ENCODE measurements at regions not wholly inside any gene's neighbourhood (a gene's known extent, or its start where the extent isn't known, plus 50 kb on each side); places are given as distances from the start of the nearest gene placed in this dataset.

DNA sequence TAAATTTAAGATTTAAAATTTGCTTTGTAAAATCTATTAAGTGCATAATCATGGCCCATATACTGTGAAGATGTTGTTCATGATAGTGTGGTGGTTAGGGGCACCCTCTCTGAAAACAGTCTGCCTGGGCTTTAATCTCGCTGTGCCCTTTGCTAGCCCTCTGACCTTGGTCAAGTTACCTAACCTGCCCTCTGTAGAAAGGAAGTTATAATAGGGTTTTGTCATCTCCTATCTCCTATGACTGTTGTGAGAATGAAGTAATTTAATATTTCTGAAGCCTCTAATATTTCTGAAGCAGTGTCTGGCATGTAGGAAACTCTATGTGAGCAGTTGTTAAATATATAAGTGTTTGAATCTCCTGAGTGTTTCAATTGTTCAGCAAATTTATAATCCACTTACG, 116.6 kb upstream of the IVNS1ABP start:
- TF ChIP-seq SP1 (IDR thresholded peaks at IDR 0.05) (no peak), SUZ12 (IDR thresholded peaks at IDR 0.05) (no peak), CTBP1 (IDR thresholded peaks at IDR 0.05; ENCODE audit: borderline replicate concordance) (no peak), ARNT (IDR thresholded peaks at IDR 0.05) (no peak), FOXK2 (IDR thresholded peaks at IDR 0.05) (no peak), ELF4 (IDR thresholded peaks at IDR 0.05) (no peak)
